HepG2 (cell line): ENCODE measurements at regions not wholly inside any gene's neighbourhood (a gene's known extent, or its start where the extent isn't known, plus 50 kb on each side); places are given as distances from the start of the nearest gene placed in this dataset.

Source experiments
- BHLHE40 ChIP-seq: IDR thresholded peaks from 2 replicates; pipeline ENCODE4 v1.6.1; 2011; ENCODE audit warnings: low read length, improper control_type of control experiment
- FOXA1 ChIP-seq, 2 experiments: fragments of 450-650 bp in 1 of 2; sonication (generic) in 1 of 2; formaldehyde crosslinking in 1 of 2; IDR thresholded peaks; 2 replicates each; pipeline versions ENCODE4 v1.4.0 to v1.6.1; 2016 to 2020; ENCODE audit warnings: missing genetic modification reagents in 1 of 2
- HCFC1 ChIP-seq: fragments of 150-350 bp; IDR thresholded peaks from 2 replicates; pipeline ENCODE4 v1.6.1; 2014; ENCODE audit warnings: low read depth, low read length
- HOXA3 ChIP-seq: sonication (generic); formaldehyde crosslinking; IDR thresholded peaks from 2 replicates; pipeline ENCODE4 v1.5.0; 2020; ENCODE audit warnings: missing genetic modification reagents
- JUND ChIP-seq: sonication (generic); formaldehyde crosslinking; IDR thresholded peaks from 2 replicates; pipeline ENCODE4 v1.8.0; 2022; ENCODE audit warnings: mild to moderate bottlenecking, missing genetic modification reagents
- NR2C2 ChIP-seq: sonication (generic); formaldehyde crosslinking; IDR thresholded peaks from 2 replicates; pipeline ENCODE4 v1.4.0; 2020; ENCODE audit warnings: missing genetic modification reagents, mild to moderate bottlenecking, moderate library complexity, borderline replicate concordance
- RERE ChIP-seq: IDR thresholded peaks from 2 replicates; pipeline ENCODE4 v1.6.1; 2016; ENCODE audit warnings: low read depth, missing genetic modification reagents, missing compliant biosample characterization
- RNF2 ChIP-seq: fragments of 450-650 bp; conservative IDR thresholded peaks from 2 replicates; pipeline ENCODE4 v1.6.1; 2016; ENCODE audit warnings: low read depth
- SMAD3 ChIP-seq: sonication (generic); formaldehyde crosslinking; IDR thresholded peaks from 2 replicates; pipeline ENCODE4 v1.4.0; 2020; ENCODE audit warnings: missing genetic modification reagents
- SYNCRIP ChIP-seq: fragments of 200-400 bp; formaldehyde crosslinking; IDR thresholded peaks from 2 replicates; pipeline ENCODE4 v1.6.1; 2018; ENCODE audit warnings: mild to moderate bottlenecking, low read depth, low read length; ENCODE audit not compliant: insufficient read depth
- ZNF205 ChIP-seq: IDR thresholded peaks from 2 replicates; pipeline ENCODE4 v1.6.1; 2018; ENCODE audit warnings: missing biosample characterization, missing genetic modification reagents
- TF ChIP-seq, protein P1 (sequence below): sonication (generic); formaldehyde crosslinking; IDR thresholded peaks from 2 replicates; pipeline ENCODE4 v1.8.0; 2022; ENCODE audit warnings: missing genetic modification reagents, mild to moderate bottlenecking, moderate library complexity, borderline replicate concordance
- TF ChIP-seq, protein P2 (sequence below): sonication (generic); formaldehyde crosslinking; IDR thresholded peaks from 2 replicates; pipeline ENCODE4 v1.5.0; 2020; ENCODE audit warnings: missing genetic modification reagents, mild to moderate bottlenecking, borderline replicate concordance
- TF ChIP-seq, protein P3 (sequence below): sonication (generic); formaldehyde crosslinking; IDR thresholded peaks from 2 replicates; pipeline ENCODE4 v1.4.0; 2020; ENCODE audit warnings: low read depth, missing genetic modification reagents
- TF ChIP-seq, protein P4 (sequence below): sonication (generic); formaldehyde crosslinking; IDR thresholded peaks from 2 replicates; pipeline ENCODE4 v1.4.0; 2020; ENCODE audit warnings: missing genetic modification reagents

DNA sequence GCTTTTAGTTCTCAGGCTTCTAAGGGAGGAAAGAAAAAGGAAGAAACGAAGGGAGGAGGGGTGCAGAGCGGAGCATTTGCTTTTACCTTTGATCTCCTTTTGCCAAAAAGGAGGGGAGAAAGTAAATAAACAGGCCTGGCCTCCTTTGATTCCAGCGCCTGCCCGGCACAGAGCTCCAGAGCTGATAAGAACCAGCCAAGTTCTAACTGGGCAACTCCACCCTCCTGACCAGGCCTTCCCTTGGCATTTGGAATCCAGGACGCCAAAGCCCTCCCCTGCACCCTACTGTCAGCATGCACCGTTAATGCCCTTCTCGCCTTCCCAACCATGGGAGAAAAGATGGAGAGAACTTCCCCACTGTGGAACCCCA is 120.8 kb upstream of the PTPN1 start (continued):
- TF ChIP-seq, protein P1, sequence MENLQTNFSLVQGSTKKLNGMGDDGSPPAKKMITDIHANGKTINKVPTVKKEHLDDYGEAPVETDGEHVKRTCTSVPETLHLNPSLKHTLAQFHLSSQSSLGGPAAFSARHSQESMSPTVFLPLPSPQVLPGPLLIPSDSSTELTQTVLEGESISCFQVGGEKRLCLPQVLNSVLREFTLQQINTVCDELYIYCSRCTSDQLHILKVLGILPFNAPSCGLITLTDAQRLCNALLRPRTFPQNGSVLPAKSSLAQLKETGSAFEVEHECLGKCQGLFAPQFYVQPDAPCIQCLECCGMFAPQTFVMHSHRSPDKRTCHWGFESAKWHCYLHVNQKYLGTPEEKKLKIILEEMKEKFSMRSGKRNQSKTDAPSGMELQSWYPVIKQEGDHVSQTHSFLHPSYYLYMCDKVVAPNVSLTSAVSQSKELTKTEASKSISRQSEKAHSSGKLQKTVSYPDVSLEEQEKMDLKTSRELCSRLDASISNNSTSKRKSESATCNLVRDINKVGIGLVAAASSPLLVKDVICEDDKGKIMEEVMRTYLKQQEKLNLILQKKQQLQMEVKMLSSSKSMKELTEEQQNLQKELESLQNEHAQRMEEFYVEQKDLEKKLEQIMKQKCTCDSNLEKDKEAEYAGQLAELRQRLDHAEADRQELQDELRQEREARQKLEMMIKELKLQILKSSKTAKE = peak; percentile 75; the same call in 1 of the 2 replicates
- TF ChIP-seq NR2C2 (CRISPR knock-in tag) = no peak
- TF ChIP-seq, protein P2, sequence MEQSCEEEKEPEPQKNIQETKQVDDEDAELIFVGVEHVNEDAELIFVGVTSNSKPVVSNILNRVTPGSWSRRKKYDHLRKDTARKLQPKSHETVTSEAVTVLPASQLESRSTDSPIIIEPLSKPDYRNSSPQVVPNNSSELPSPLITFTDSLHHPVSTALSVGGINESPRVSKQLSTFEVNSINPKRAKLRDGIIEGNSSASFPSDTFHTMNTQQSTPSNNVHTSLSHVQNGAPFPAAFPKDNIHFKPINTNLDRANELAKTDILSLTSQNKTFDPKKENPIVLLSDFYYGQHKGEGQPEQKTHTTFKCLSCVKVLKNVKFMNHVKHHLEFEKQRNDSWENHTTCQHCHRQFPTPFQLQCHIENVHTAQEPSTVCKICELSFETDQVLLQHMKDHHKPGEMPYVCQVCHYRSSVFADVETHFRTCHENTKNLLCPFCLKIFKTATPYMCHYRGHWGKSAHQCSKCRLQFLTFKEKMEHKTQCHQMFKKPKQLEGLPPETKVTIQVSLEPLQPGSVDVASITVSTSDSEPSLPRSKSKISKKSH (CRISPR knock-in tag) = 0 out of 2 replicates have a peak, but pooled peaks have one; percentile 18
- peak; percentile 83 for TF ChIP-seq ZNF205 (CRISPR knock-in tag)
- 0 out of 2 replicates have a peak, but pooled peaks have one; percentile 29 for TF ChIP-seq FOXA1 (IDR thresholded peaks at IDR 0.05)
- TF ChIP-seq FOXA1 (CRISPR knock-in tag; IDR thresholded peaks at IDR 0.05) = peak; percentile 97
- peak; percentile 10; the same call in 1 of the 2 replicates for TF ChIP-seq HCFC1
- TF ChIP-seq BHLHE40 = 0 out of 2 replicates have a peak, but pooled peaks have one; percentile 25
- TF ChIP-seq RNF2 = no peak
- TF ChIP-seq, protein P3, sequence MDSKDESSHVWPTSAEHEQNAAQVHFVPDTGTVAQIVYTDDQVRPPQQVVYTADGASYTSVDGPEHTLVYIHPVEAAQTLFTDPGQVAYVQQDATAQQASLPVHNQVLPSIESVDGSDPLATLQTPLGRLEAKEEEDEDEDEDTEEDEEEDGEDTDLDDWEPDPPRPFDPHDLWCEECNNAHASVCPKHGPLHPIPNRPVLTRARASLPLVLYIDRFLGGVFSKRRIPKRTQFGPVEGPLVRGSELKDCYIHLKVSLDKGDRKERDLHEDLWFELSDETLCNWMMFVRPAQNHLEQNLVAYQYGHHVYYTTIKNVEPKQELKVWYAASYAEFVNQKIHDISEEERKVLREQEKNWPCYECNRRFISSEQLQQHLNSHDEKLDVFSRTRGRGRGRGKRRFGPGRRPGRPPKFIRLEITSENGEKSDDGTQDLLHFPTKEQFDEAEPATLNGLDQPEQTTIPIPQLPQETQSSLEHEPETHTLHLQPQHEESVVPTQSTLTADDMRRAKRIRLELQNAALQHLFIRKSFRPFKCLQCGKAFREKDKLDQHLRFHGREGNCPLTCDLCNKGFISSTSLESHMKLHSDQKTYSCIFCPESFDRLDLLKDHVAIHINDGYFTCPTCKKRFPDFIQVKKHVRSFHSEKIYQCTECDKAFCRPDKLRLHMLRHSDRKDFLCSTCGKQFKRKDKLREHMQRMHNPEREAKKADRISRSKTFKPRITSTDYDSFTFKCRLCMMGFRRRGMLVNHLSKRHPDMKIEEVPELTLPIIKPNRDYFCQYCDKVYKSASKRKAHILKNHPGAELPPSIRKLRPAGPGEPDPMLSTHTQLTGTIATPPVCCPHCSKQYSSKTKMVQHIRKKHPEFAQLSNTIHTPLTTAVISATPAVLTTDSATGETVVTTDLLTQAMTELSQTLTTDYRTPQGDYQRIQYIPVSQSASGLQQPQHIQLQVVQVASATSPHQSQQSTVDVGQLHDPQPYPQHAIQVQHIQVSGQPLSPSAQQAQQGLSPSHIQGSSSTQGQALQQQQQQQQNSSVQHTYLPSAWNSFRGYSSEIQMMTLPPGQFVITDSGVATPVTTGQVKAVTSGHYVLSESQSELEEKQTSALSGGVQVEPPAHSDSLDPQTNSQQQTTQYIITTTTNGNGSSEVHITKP (CRISPR knock-in tag) = peak; percentile 74; the same call in 1 of the 2 replicates
- TF ChIP-seq HOXA3 = peak; percentile 76
- peak; percentile 90 for TF ChIP-seq SMAD3 (CRISPR knock-in tag)
- peak; percentile 67 for TF ChIP-seq JUND (CRISPR knock-in tag)
- no peak for TF ChIP-seq SYNCRIP
- peak; percentile 88; the same call in 1 of the 2 replicates for TF ChIP-seq RERE (CRISPR knock-in tag)
- TF ChIP-seq, protein P4, sequence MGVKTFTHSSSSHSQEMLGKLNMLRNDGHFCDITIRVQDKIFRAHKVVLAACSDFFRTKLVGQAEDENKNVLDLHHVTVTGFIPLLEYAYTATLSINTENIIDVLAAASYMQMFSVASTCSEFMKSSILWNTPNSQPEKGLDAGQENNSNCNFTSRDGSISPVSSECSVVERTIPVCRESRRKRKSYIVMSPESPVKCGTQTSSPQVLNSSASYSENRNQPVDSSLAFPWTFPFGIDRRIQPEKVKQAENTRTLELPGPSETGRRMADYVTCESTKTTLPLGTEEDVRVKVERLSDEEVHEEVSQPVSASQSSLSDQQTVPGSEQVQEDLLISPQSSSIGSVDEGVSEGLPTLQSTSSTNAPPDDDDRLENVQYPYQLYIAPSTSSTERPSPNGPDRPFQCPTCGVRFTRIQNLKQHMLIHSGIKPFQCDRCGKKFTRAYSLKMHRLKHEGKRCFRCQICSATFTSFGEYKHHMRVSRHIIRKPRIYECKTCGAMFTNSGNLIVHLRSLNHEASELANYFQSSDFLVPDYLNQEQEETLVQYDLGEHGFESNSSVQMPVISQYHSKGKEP (CRISPR knock-in tag) = 0 out of 2 replicates have a peak, but pooled peaks have one; percentile 52
